PC-9 (cell line): ENCODE measurements at regions not wholly inside any gene's neighbourhood (a gene's known extent, or its start where the extent isn't known, plus 50 kb on each side); places are given as distances from the start of the nearest gene placed in this dataset.

Source experiments
- BruUV-seq: library from RNA; stranded (reverse); fragments of 400-500 nt; replicated peaks from 2 replicates; lab custom pipeline; 2021; lab: Mats Ljungman, UMichigan
- CTCF ChIA-PET: fragments of 300-600 bp; sonication (Branson Sonifier 250); formaldehyde crosslinking; loops from one replicate; lab custom pipeline; 2022; ENCODE audit warnings: antibody characterized with exemption; lab: Charles Lee
- POLR2A ChIA-PET: fragments of 300-600 bp; sonication (Branson Sonifier 250); formaldehyde crosslinking; loops from one replicate; lab custom pipeline; 2022; ENCODE audit warnings: antibody characterized with exemption; ENCODE audit not compliant: unreplicated experiment; lab: Charles Lee
- DNase-seq, 2 experiments: peaks; one replicate each; pipeline versions ENCODE4 v3.0.0 to v3.0.0-alpha.2; 2015 to 2022; ENCODE audit warnings: mixed read lengths in 1 of 2
- H2AFZ ChIP-seq: fragments of 200-600 bp; sonication (generic); 2 replicates; pipeline ENCODE4 v1.8.1; 2017; ENCODE audit warnings: antibody characterized with exemption
- H3F3A ChIP-seq: fragments of 200-600 bp; sonication (generic); 2 replicates; pipeline ENCODE4 v1.8.1; 2017; ENCODE audit warnings: antibody characterized with exemption, mild to moderate bottlenecking, low read depth; ENCODE audit not compliant: insufficient read depth
- H3K27ac ChIP-seq: fragments of 200-600 bp; sonication (generic); 2 replicates; pipeline ENCODE4 v1.6.1; 2016; ENCODE audit warnings: mixed run types
- H3K27me3 ChIP-seq: fragments of 200-600 bp; sonication (generic); 2 replicates; pipeline ENCODE4 v1.6.1; 2016; ENCODE audit warnings: low read depth, mixed run types; ENCODE audit not compliant: insufficient read depth
- H3K36me3 ChIP-seq: fragments of 200-600 bp; sonication (generic); 2 replicates; pipeline ENCODE4 v1.6.1; 2016; ENCODE audit warnings: low read depth, mixed run types
- H3K4me1 ChIP-seq: fragments of 200-600 bp; sonication (generic); replicated peaks from 2 replicates; pipeline ENCODE4 v1.6.1; 2016; ENCODE audit warnings: mixed run types; ENCODE audit not compliant: insufficient read depth
- H3K4me2 ChIP-seq: fragments of 200-600 bp; sonication (generic); 2 replicates; pipeline ENCODE4 v1.6.1; 2017; ENCODE audit warnings: mixed run types
- H3K4me3 ChIP-seq: fragments of 200-600 bp; sonication (generic); 2 replicates; pipeline ENCODE4 v1.6.1; 2016; ENCODE audit warnings: mixed run types
- H3K79me2 ChIP-seq: fragments of 200-600 bp; sonication (generic); 2 replicates; pipeline ENCODE4 v1.6.1; 2017; ENCODE audit warnings: low read depth, mixed run types
- H3K9me2 ChIP-seq: fragments of 200-600 bp; sonication (generic); 2 replicates; pipeline ENCODE4 v1.8.1; 2017; ENCODE audit warnings: mild to moderate bottlenecking; ENCODE audit not compliant: insufficient read depth
- H3K9me3 ChIP-seq: fragments of 200-600 bp; sonication (generic); 2 replicates; pipeline ENCODE4 v1.8.1; 2016; ENCODE audit warnings: low read depth; ENCODE audit not compliant: insufficient read depth
- H4K20me1 ChIP-seq: fragments of 200-600 bp; sonication (generic); 2 replicates; pipeline ENCODE4 v1.8.1; 2017; ENCODE audit not compliant: insufficient read depth
- EZH2 ChIP-seq: fragments of 200-600 bp; sonication (generic); IDR thresholded peaks from 2 replicates; pipeline ENCODE4 v1.8.0; 2017; ENCODE audit warnings: antibody characterized with exemption, low read depth
- intact Hi-C: fragments of 100-400 bp; cut with micrococcal nuclease; formaldehyde crosslinking; loops from one replicate; pipeline ENCODE4 v1.10.0; 2022; ENCODE audit not compliant: unreplicated experiment
- TF ChIP-seq, protein P1 (sequence below): fragments of 200-600 bp; sonication (generic); conservative IDR thresholded peaks from 2 replicates; pipeline ENCODE4 v1.6.1; 2017; ENCODE audit warnings: mixed run types, antibody characterized with exemption, mild to moderate bottlenecking, moderate library complexity

DNA sequence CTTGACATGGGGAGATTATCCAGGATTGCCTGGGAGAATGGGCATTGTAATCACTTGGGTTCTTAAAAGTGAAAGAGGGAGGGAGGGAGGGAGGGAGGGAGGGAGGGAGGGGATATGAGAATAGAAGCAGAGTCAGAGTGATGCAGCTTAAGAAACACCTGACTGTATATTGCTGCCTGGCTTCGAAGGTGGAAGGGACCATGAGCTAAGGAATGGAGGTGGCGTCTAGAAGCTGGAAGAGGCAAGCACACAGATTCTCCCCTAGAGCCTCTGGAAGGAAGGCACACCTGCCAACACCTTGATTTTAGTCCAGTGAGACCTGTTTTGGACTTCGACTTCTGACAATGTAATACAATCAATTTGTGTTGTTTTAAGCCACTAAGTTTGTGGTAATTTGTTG is 78.4 kb downstream of the PRL start:
- H3K4me1 ChIP-seq, result peaks cover 38% of the 10 kb centered on the region
- TF ChIP-seq, protein P1, sequence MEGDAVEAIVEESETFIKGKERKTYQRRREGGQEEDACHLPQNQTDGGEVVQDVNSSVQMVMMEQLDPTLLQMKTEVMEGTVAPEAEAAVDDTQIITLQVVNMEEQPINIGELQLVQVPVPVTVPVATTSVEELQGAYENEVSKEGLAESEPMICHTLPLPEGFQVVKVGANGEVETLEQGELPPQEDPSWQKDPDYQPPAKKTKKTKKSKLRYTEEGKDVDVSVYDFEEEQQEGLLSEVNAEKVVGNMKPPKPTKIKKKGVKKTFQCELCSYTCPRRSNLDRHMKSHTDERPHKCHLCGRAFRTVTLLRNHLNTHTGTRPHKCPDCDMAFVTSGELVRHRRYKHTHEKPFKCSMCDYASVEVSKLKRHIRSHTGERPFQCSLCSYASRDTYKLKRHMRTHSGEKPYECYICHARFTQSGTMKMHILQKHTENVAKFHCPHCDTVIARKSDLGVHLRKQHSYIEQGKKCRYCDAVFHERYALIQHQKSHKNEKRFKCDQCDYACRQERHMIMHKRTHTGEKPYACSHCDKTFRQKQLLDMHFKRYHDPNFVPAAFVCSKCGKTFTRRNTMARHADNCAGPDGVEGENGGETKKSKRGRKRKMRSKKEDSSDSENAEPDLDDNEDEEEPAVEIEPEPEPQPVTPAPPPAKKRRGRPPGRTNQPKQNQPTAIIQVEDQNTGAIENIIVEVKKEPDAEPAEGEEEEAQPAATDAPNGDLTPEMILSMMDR, result no peak
- TF ChIP-seq EZH2, result no peak
- intact Hi-C loops, result no loop called here
- DNase-seq, result no peak
- no peak overlapping the region for H3K4me3 ChIP-seq
- no TSS peak for BruUV-seq
- H3F3A ChIP-seq, result peaks cover 24% of the 10 kb centered on the region
- H2AFZ ChIP-seq, result no peak overlapping the region
- CTCF ChIA-PET, result no interaction called here
- no peaks in the 10 kb centered on the region for H3K36me3 ChIP-seq
- no peaks in the 10 kb centered on the region for H3K79me2 ChIP-seq
- no peaks in the 10 kb centered on the region for H3K9me2 ChIP-seq
- no peaks in the 10 kb centered on the region for H4K20me1 ChIP-seq
- no peak overlapping the region for H3K27ac ChIP-seq
- H3K9me3 ChIP-seq, result no peaks in the 10 kb centered on the region
- no peak overlapping the region for H3K4me2 ChIP-seq
- H3K27me3 ChIP-seq, result no peaks in the 10 kb centered on the region
- POLR2A ChIA-PET, result no interaction called here

DNA sequence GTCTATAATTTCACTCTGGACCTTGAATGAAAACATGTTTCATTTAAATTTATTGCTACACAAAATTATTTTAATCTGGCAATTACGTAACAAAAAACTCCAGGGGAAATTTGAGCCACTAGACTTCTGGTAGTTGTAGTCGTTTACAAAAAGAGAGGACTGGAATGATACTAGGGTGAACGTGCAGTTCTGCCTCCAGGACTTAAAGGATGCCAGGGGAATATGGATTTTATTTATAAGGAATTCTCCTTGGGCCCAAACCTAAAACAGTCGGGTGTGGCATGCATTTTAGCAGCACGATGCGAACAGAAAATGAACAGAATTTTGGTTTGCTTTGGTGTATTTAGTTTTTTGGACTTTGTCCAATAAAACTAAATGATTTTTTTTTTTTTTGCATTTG is 76.9 kb downstream of the PRL start:
- no TSS peak for BruUV-seq
- H3K4me2 ChIP-seq, result no peak overlapping the region
- no peaks in the 10 kb centered on the region for H3K9me3 ChIP-seq
- no peak overlapping the region for H2AFZ ChIP-seq
- peaks cover 40% of the 10 kb centered on the region for H3K4me1 ChIP-seq
- H3K9me2 ChIP-seq, result no peaks in the 10 kb centered on the region
- POLR2A ChIA-PET, result no interaction called here
- H3K36me3 ChIP-seq, result no peaks in the 10 kb centered on the region
- H3K27me3 ChIP-seq, result no peaks in the 10 kb centered on the region
- H3K79me2 ChIP-seq, result no peaks in the 10 kb centered on the region
- no peak overlapping the region for H3K4me3 ChIP-seq
- peaks cover 24% of the 10 kb centered on the region for H3F3A ChIP-seq
- CTCF ChIA-PET, result interaction anchor here (0.5 kb wide), 1 partner anchor 816 kb away, joined by 3 read pairs; no protein-coding TSS in a partner anchor
- intact Hi-C loops, result loop anchor here (5.0 to 10.0 kb wide), 7 partner anchors 75 to 672 kb away; partner anchors contain the start of gene SOX4
- no peaks in the 10 kb centered on the region for H4K20me1 ChIP-seq
- no peak for DNase-seq
- H3K27ac ChIP-seq, result peak overlapping the region; percentile 98
- TF ChIP-seq EZH2, result no peak
- TF ChIP-seq, protein P1, result no peak

DNA sequence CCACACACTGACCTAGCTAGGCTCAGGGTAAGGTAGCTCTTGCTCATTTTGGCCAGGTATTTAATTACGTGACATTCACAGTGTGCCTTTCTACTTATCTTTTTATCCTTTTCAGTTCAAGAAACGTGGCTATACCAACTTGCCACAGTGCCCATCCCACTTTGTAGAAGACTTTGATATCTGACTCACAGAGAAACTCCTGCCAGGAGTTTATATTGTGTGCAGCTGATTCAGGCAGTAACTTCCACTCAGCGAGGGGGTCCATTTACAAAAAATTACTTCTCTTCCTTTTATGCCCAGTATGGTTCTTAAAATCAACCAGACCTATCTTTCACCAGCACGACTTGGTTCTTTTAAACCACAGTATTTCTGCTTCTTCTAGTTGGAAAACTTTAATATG is 75.6 kb downstream of the PRL start:
- no peaks in the 10 kb centered on the region for H3K36me3 ChIP-seq
- no peaks in the 10 kb centered on the region for H3K79me2 ChIP-seq
- POLR2A ChIA-PET, result interaction anchor here (0.5 to 0.6 kb wide), 3 partner anchors 20 to 671 kb away, joined by 3 to 6 read pairs (median 3); no protein-coding TSS in a partner anchor
- no peaks in the 10 kb centered on the region for H3K9me3 ChIP-seq
- DNase-seq, result peak; percentile 28 to 79
- no peaks in the 10 kb centered on the region for H3K9me2 ChIP-seq
- H2AFZ ChIP-seq, result peak overlapping the region; percentile 80
- peak overlapping the region; percentile 79 for H3K4me2 ChIP-seq
- TSS peak; percentile 65 for BruUV-seq
- intact Hi-C loops, result loop anchor here (1.0 to 10.0 kb wide), 8 partner anchors 15 to 671 kb away; partner anchors contain the start of gene SOX4
- H3K27ac ChIP-seq, result peak overlapping the region; percentile 98
- H3K4me1 ChIP-seq, result peaks cover 40% of the 10 kb centered on the region
- peaks cover 24% of the 10 kb centered on the region for H3F3A ChIP-seq
- TF ChIP-seq, protein P1, result no peak
- no peak for TF ChIP-seq EZH2
- CTCF ChIA-PET, result no interaction called here
- H4K20me1 ChIP-seq, result no peaks in the 10 kb centered on the region
- H3K27me3 ChIP-seq, result no peaks in the 10 kb centered on the region
- H3K4me3 ChIP-seq, result peak overlapping the region; percentile 48
